Suppressor macrophage treated with lipopolysaccharide for 1 hour (primary cell): ENCODE measurements at regions not wholly inside any gene's neighbourhood (a gene's known extent, or its start where the extent isn't known, plus 50 kb on each side); places are given as distances from the start of the nearest gene placed in this dataset.
A peak's percentile ranks its signal among the peaks of the same experiment; 100 is the strongest.

Experiments used
- DNase-seq, 3 donors: peaks; one replicate each; pipeline ENCODE4 v3.0.0-alpha.2; 2020 to 2022

GRCh38 chr15:77784361-77785292 lies 151.9 kb upstream of the LINGO1 start:
- peak; percentile 35 to 59 (median 52) for DNase-seq

GRCh38 chr15:77783636-77784035 lies 150.9 kb upstream of the LINGO1 start:
- no peak for DNase-seq

GRCh38 chr15:77782691-77783090 lies 150.0 kb upstream of the LINGO1 start:
- no peak for DNase-seq

GRCh38 chr15:77781946-77782240 lies 149.2 kb upstream of the LINGO1 start:
- no peak for DNase-seq

GRCh38 chr15:77781151-77781945 lies 148.6 kb upstream of the LINGO1 start:
- no peak for DNase-seq

- no peak for DNase-seq
Measured at GRCh38 chr15:77778802-77779201, 146.1 kb upstream of the LINGO1 start.

GRCh38 chr15:77775837-77776236 lies 143.1 kb upstream of the LINGO1 start:
- DNase-seq, result no peak

- DNase-seq, result no peak
Measured at GRCh38 chr15:77775373-77775772, 142.7 kb upstream of the LINGO1 start.

GRCh38 chr15:77774350-77774749 lies 141.6 kb upstream of the LINGO1 start:
- peak in 2 of 3 donors; percentile 5 to 20 for DNase-seq

GRCh38 chr15:77773903-77774302 lies 141.2 kb upstream of the LINGO1 start:
- no peak for DNase-seq

GRCh38 chr15:77772641-77773402 lies 140.1 kb upstream of the LINGO1 start:
- DNase-seq, result no peak

GRCh38 chr15:77771616-77772015 lies 138.9 kb upstream of the LINGO1 start:
- DNase-seq, result peak in 1 of 3 donors; percentile 21

- DNase-seq, result no peak
Measured at GRCh38 chr15:77769700-77770099, 137.0 kb upstream of the LINGO1 start.

- no peak for DNase-seq
Measured at GRCh38 chr15:77768521-77769078, 135.9 kb upstream of the LINGO1 start.

- DNase-seq, result no peak
Measured at GRCh38 chr15:77768107-77768506, 135.4 kb upstream of the LINGO1 start.

- DNase-seq, result no peak
Measured at GRCh38 chr15:77764095-77764494, 131.4 kb upstream of the LINGO1 start.

GRCh38 chr15:77762747-77763355 lies 130.1 kb upstream of the LINGO1 start:
- no peak for DNase-seq

- DNase-seq, result no peak
Measured at GRCh38 chr15:77759896-77760592, 127.3 kb upstream of the LINGO1 start.

GRCh38 chr15:77753939-77754338 lies 121.2 kb upstream of the LINGO1 start:
- no peak for DNase-seq

- DNase-seq, result peak in 2 of 3 donors; percentile 11 to 38
Measured at GRCh38 chr15:77753281-77753873, 120.7 kb upstream of the LINGO1 start.

GRCh38 chr15:77749998-77750540 lies 117.4 kb upstream of the LINGO1 start:
- no peak for DNase-seq
